ENCODE measurements at regions not wholly inside any gene's neighbourhood (a gene's known extent, or its start where the extent isn't known, plus 50 kb on each side); places are given as distances from the start of the nearest gene placed in this dataset.

- H3K4me3 Mint-ChIP-seq, result no peak overlapping the region
- ATAC-seq, result no peak
- H3K27me3 Mint-ChIP-seq (ENCODE audit: low read depth), result no peaks in the 10 kb centered on the region; the same call in 1 of the 2 replicates
- TF ChIP-seq ZNF396 (CRISPR knock-in tag; IDR thresholded peaks at IDR 0.05; ENCODE audit: borderline replicate concordance) (no peak), SOX15 (CRISPR knock-in tag; IDR thresholded peaks at IDR 0.05) (no peak), MXD4 (CRISPR knock-in tag; IDR thresholded peaks at IDR 0.05; ENCODE audit: borderline replicate concordance) (no peak)
- POLR2A ChIA-PET, result no interaction called here
- H3K27ac Mint-ChIP-seq, result no peak overlapping the region
- peaks cover 3% of the 10 kb centered on the region for H3K9me3 Mint-ChIP-seq
- no peaks in the 10 kb centered on the region for H3K36me3 Mint-ChIP-seq
- CTCF ChIA-PET, result no interaction called here
- DNase-seq (ENCODE audit: low spot score), result no peak
- peaks cover 9% of the 10 kb centered on the region for H3K4me1 Mint-ChIP-seq
These were observed 221.5 kb upstream of the DEFB112 start for GRCh38 chr6:50271266-50271665.

GRCh38 chr6:50271817-50272216 is 222.1 kb upstream of the DEFB112 start:
- Mint-ChIP-seq H3K36me3 (no peaks in the 10 kb centered on the region), H3K4me3 (no peak overlapping the region), H3K4me1 (peaks cover 9% of the 10 kb centered on the region), H3K27me3 (ENCODE audit: low read depth) (no peaks in the 10 kb centered on the region; the same call in 1 of the 2 replicates), H3K27ac (no peak overlapping the region), H3K9me3 (no peaks in the 10 kb centered on the region)
- ChIA-PET CTCF (no interaction called here), POLR2A (no interaction called here)
- TF ChIP-seq ZNF532 (CRISPR knock-in tag; IDR thresholded peaks at IDR 0.05; ENCODE audit: borderline replicate concordance) (no peak), CREM (CRISPR knock-in tag; IDR thresholded peaks at IDR 0.05) (no peak), RORB (CRISPR knock-in tag; IDR thresholded peaks at IDR 0.05) (no peak), ELF4 (CRISPR knock-in tag; IDR thresholded peaks at IDR 0.05; ENCODE audit: low read depth) (no peak), MLX (CRISPR knock-in tag; IDR thresholded peaks at IDR 0.05) (no peak), ZNF396 (CRISPR knock-in tag; IDR thresholded peaks at IDR 0.05; ENCODE audit: borderline replicate concordance) (no peak), ZNF425 (CRISPR knock-in tag; conservative IDR thresholded peaks at IDR 0.05) (no peak), NFYB (CRISPR knock-in tag; conservative IDR thresholded peaks at IDR 0.05; ENCODE audit: low read depth) (no peak), FOXP1 (CRISPR knock-in tag; IDR thresholded peaks at IDR 0.05; ENCODE audit: borderline replicate concordance) (no peak), ETV6 (CRISPR knock-in tag; IDR thresholded peaks at IDR 0.05) (no peak), GTF2I (CRISPR knock-in tag; conservative IDR thresholded peaks at IDR 0.05) (no peak), AFF4 (CRISPR knock-in tag; IDR thresholded peaks at IDR 0.05; ENCODE audit: borderline replicate concordance) (no peak), SP1 (CRISPR knock-in tag; conservative IDR thresholded peaks at IDR 0.05) (no peak), CBFB (CRISPR knock-in tag; IDR thresholded peaks at IDR 0.05; ENCODE audit: low read depth) (no peak), HMGXB4 (CRISPR knock-in tag; IDR thresholded peaks at IDR 0.05) (no peak), ZBTB21 (CRISPR knock-in tag; IDR thresholded peaks at IDR 0.05; ENCODE audit: borderline replicate concordance) (no peak), ERG (CRISPR knock-in tag; IDR thresholded peaks at IDR 0.05) (no peak), MXD4 (CRISPR knock-in tag; IDR thresholded peaks at IDR 0.05; ENCODE audit: borderline replicate concordance) (no peak)
- ATAC-seq (no peak), DNase-seq (ENCODE audit: low spot score) (no peak)

Measured in WTC11 (cell line).